GM13977 (cell line): ENCODE measurements at regions not wholly inside any gene's neighbourhood (a gene's known extent, or its start where the extent isn't known, plus 50 kb on each side); places are given as distances from the start of the nearest gene placed in this dataset.

Experiments
- DNase-seq: peaks from one replicate; pipeline ENCODE4 v3.0.0; 2012; ENCODE audit warnings: low spot score
- in situ Hi-C: fragments of 300-500 bp; cut with MboI; formaldehyde crosslinking; loops from one replicate; pipeline ENCODE4 v1.12.0; 2022; ENCODE audit warnings: low sequenced_read_pairs, low pct_unique_long_range_greater_than_20kb, mixed read lengths, inconsistent platforms; ENCODE audit not compliant: unreplicated experiment
- TF ChIP-seq, protein P1 (sequence below): IDR thresholded peaks from 2 replicates; pipeline ENCODE4 v1.5.1; 2012; ENCODE audit warnings: mild to moderate bottlenecking, control low read depth; ENCODE audit not compliant: insufficient read depth; ENCODE audit errors: extremely low read depth, missing control alignments

DNA sequence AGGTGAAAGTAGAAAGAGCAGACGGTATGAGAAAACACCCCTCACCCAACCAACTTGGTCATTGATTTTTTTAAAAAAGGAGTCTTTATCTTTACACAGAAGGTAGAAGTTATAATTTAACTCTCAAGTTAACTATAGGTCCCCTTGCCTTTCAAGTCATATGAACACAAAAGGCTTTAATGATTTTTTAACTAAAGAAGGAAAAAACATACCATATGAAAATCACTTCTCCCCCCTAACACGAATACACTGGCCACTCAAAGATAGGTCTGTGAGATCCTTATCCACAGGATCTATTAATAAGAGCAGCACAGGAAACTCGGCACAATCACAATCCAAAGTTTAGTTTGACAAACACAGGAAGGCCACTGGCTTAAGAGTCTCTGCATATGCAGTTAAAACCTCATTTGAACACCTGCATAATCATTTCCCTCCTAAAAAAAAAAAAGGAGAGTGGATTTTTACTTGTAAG is 138.0 kb downstream of the ENC1 start:
- in situ Hi-C loops: no loop called here
- TF ChIP-seq, protein P1, sequence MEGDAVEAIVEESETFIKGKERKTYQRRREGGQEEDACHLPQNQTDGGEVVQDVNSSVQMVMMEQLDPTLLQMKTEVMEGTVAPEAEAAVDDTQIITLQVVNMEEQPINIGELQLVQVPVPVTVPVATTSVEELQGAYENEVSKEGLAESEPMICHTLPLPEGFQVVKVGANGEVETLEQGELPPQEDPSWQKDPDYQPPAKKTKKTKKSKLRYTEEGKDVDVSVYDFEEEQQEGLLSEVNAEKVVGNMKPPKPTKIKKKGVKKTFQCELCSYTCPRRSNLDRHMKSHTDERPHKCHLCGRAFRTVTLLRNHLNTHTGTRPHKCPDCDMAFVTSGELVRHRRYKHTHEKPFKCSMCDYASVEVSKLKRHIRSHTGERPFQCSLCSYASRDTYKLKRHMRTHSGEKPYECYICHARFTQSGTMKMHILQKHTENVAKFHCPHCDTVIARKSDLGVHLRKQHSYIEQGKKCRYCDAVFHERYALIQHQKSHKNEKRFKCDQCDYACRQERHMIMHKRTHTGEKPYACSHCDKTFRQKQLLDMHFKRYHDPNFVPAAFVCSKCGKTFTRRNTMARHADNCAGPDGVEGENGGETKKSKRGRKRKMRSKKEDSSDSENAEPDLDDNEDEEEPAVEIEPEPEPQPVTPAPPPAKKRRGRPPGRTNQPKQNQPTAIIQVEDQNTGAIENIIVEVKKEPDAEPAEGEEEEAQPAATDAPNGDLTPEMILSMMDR: no peak
- DNase-seq: no peak

DNA sequence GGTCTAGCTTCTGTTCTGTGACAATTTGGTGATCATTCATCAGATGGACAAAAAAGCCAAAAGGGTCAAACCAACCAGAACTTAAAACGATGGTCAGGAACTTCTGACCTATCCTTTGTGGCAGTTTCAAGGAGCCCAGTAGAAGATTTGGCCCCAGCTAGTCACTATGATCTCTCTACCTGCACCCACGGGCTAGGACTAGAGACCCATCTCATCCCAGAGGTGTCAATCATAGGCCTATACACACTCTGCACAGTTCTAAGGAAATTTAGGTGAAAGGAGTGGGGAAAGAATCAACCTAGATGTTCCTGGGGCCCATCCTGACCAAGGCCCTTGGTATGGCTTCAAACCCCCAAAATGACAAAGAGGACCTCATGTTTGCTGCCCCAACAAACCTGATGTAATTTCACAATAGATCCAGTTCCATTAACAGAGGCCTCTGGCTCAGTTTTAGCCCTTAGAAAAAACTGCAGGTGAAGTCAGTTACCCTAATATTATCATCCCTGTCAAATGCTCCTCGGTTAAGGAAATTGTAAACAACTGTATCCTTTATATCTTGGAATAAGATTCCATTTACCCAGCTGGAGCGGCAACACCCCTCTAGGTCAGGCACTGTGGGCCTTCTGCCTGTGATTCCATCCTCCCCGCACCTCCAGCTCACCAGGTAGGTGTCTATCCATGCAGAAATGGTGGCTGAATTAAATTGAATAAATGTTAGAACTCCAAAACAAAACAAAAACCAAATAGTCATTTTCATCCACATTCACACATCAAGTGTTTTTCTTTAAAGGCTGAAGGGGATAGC is 138.7 kb downstream of the ENC1 start:
- no peak for DNase-seq
- TF ChIP-seq, protein P1: no peak
- in situ Hi-C loops: no loop called here

DNA sequence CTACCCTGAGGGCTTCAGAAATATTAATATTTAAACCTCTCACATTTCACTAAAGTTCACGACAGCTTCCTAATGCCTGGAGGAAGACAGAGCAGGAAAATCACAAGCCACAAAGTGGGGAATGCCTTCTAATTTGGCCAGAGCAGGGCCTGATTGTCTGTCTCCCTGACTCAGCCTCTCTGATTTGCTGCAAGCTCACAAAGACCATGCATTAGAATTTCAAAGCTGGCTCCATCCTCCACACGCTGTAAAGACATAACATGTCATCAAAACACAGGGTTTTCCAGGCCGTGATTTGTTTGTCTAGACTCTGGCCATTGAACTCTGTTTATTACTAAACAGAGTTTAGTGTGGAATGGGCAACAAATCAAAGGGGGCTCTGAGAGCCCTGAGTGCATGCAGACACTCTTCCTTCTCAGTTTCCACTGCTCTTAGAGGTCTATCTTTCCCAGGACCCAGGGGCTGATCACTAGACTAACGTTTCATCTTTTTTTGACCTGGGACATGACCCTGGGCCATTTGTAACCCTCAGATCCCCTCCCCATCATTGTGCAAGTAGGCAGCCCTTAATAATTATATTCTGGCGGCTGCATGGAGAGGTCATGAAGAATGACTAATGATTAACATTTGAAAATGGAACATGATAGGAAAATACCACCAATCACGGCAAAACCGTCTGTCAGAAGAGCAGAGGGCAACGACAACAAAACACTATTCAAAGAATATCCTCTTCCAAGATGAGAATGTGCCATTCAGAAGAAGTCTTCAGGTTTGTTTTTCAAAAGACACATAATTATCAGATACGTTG is 140.2 kb downstream of the ENC1 start:
- TF ChIP-seq, protein P1: no peak
- DNase-seq: no peak
- in situ Hi-C loops: no loop called here

DNA sequence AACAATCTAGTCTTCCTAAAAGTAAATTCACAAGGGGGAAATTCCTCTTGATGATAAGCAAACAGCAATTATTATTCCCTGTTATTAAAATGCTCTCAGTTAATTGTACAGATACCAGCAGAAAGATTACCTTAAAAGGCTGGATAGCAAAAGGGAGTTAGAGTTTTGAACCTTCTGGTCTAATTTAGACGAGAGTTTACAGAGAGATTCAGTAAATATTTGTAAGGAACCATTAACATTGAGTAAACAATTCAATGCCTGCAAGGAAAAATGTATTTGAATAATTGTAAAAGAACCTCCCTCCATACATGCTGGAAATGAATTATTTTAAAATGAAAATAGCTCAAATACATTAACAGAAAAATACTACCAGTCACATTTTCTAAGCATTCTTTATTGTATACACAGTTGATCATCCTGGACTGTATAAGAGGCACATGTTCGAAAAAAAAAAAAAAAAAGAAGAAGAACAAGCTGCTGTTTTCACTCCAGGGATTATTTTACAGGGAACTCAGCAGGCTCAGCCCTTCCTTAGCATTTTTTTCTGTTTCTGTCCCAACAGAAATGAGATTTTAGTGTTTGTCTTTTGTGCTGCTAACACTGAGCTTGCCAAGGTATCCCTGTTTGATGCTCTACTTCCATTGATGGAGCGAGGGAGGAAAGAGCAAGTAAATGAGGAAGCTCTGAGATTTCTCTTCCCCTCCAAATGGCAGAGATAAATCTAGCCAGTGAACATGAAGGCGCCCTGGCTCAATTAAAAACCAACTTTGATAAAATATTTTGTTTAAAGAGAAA is 141.1 kb downstream of the ENC1 start:
- TF ChIP-seq, protein P1: no peak
- in situ Hi-C loops: no loop called here
- DNase-seq: no peak

DNA sequence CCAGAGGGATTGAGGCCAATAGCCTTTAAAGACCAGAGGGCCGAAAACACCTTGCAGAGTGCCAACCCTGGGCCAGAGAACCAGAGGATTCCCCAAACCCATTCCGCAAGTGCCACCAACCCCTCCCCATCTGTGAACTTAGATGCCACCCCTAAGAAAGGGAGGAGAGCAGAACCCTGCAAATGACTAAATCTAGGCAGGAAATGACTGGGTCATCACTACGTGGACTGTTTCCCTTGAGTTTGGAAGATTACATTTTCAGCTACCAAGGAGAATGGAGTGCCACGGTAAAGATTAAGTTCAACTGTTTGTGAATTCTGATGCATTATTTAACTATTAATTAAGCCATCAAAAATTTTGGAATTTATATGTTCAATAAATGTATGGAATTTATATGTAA is 142.8 kb downstream of the ENC1 start:
- in situ Hi-C loops: no loop called here
- TF ChIP-seq, protein P1: no peak
- DNase-seq: no peak

DNA sequence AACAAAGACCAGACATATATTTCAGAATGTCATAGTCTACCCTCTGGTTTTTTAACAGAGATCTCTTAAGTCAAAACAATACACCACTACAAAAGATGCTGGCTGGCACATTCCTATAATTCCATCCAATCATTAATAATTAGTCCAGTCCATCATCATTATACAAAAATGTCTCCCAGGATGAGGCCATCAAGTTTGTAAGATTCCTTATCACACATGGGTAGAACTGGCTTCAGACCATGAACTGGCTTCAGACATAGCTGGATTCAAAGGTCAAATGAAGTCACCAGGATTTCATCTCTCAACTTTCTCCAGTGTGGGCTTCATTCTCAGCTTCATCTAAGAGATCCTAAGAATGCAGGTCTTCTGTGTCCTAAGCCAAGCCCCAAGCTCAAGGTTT is 147.1 kb downstream of the ENC1 start:
- TF ChIP-seq, protein P1: no peak
- in situ Hi-C loops: no loop called here

More for the DNA sequence above, 147.1 kb downstream of the ENC1 start:
- no peak for DNase-seq
